Upper lobe of left lung (tissue), 6 donors: ENCODE measurements at regions not wholly inside any gene's neighbourhood (a gene's known extent, or its start where the extent isn't known, plus 50 kb on each side); places are given as distances from the start of the nearest gene placed in this dataset.

Experiments
- ATAC-seq, 2 donors: fragments of 200-7000 bp; cut with Tn5 transposase; one replicate each; pipeline ENCODE4 v1.9.1; 2022; ENCODE audit warnings: mild to moderate bottlenecking in 2 of 2, moderate library complexity in 2 of 2; ENCODE audit not compliant: low FRiP score in 2 of 2
- DNase-seq, 2 donors: peaks; one replicate each; pipeline ENCODE4 v3.0.0-alpha.2; 2019 to 2020
- H3K27ac ChIP-seq, 4 donors: fragments of 200-600 bp; sonication (generic); one replicate each; pipeline ENCODE4 v1.5.1; 2016 to 2019
- H3K27me3 ChIP-seq, 4 donors: fragments of 200-600 bp; sonication (generic); one replicate each; pipeline ENCODE4 v1.5.1; 2017 to 2019
- H3K36me3 ChIP-seq, 4 donors: fragments of 200-600 bp; sonication (generic); one replicate each; pipeline ENCODE4 v1.5.1; 2016 to 2019
- H3K4me1 ChIP-seq, 4 donors: fragments of 200-600 bp; sonication (generic); one replicate each; pipeline ENCODE4 v1.5.1; 2018 to 2019
- H3K4me3 ChIP-seq, 4 donors: fragments of 200-600 bp; sonication (generic); one replicate each; pipeline ENCODE4 v1.5.1; 2017 to 2019; ENCODE audit warnings: mild to moderate bottlenecking in 2 of 4, moderate library complexity in 1 of 4
- H3K9me3 ChIP-seq, 4 donors: fragments of 200-600 bp; sonication (generic); one replicate each; pipeline ENCODE4 v1.5.1; 2018 to 2019
- CTCF ChIP-seq, 6 experiments: fragments of 450-650 bp in 4 of 6; fragments of 200-600 bp in 2 of 6; sonication (generic) in 2 of 6; IDR thresholded peaks; one replicate each; pipeline ENCODE4 v1.5.1; 2016 to 2019; ENCODE audit warnings: antibody characterized with exemption in 6 of 6
- EP300 ChIP-seq, 4 donors: sonication (generic); formaldehyde crosslinking; IDR thresholded peaks; one replicate each; pipeline ENCODE4 v1.5.1; 2017; ENCODE audit warnings: antibody characterized with exemption in 4 of 4, control low read depth in 2 of 4
- POLR2A ChIP-seq, 4 donors: fragments of 450-650 bp; IDR thresholded peaks; one replicate each; pipeline ENCODE4 v1.5.1; 2016 to 2017; ENCODE audit warnings: antibody characterized with exemption in 4 of 4, mild to moderate bottlenecking in 2 of 4
- POLR2AphosphoS5 ChIP-seq, 2 donors: sonication (generic); formaldehyde crosslinking; IDR thresholded peaks; one replicate each; pipeline ENCODE4 v1.5.1; 2017; ENCODE audit warnings: antibody characterized with exemption in 2 of 2
- WGBS, 2 donors: methylation state at CpG; one replicate each; pipeline ENCODE4 v1.1.5; 2017 to 2018; 5-methylcytosine and 5-hydroxymethylcytosine counted together
- donor health status: DM: no; HTN: no; CAD: no; lungs with moderate emphysema.
- donor health status: DM: no; HTN: yes; CAD: no; lungs with severe emphysema.

GRCh38 chr15:62931650-62932049 lies 110.9 kb upstream of the TPM1 start:
- H3K27me3 ChIP-seq, result no peaks in the 10 kb centered on the region
- H3K27ac ChIP-seq, result no peak overlapping the region
- H3K4me1 ChIP-seq, result no peaks in the 10 kb centered on the region
- no peaks in the 10 kb centered on the region for H3K9me3 ChIP-seq
- ATAC-seq (peak in 1 of 2 donors; percentile 39), DNase-seq (no peak)
- no peak for TF ChIP-seq POLR2A (IDR thresholded peaks at IDR 0.05)
- TF ChIP-seq POLR2AphosphoS5 (IDR thresholded peaks at IDR 0.05), result no peak
- TF ChIP-seq EP300 (IDR thresholded peaks at IDR 0.05), result no peak
- TF ChIP-seq CTCF (IDR thresholded peaks at IDR 0.05), result no peak
- 60 to 63% methylated on average over 1 of the region's 1 CpG for WGBS, 2 donors
- no peaks in the 10 kb centered on the region for H3K36me3 ChIP-seq
- H3K4me3 ChIP-seq, result no peak overlapping the region

- Histone ChIP-seq H3K4me1 (no peaks in the 10 kb centered on the region), H3K27me3 (no peaks in the 10 kb centered on the region), H3K4me3 (no peak overlapping the region), H3K27ac (no peak overlapping the region), H3K9me3 (no peaks in the 10 kb centered on the region), H3K36me3 (no peaks in the 10 kb centered on the region)
- 0 to 52% methylated on average over 1 of the region's 1 CpG for WGBS, 2 donors
- no peak for DNase-seq
- ATAC-seq, result no peak
- no peak for TF ChIP-seq POLR2A (IDR thresholded peaks at IDR 0.05)
Observed at GRCh38 chr15:62932436-62932835, 110.1 kb upstream of the TPM1 start.

- DNase-seq (no peak), ATAC-seq (no peak)
- Histone ChIP-seq H3K27ac (no peak overlapping the region), H3K9me3 (no peaks in the 10 kb centered on the region), H3K4me1 (no peaks in the 10 kb centered on the region), H3K27me3 (no peaks in the 10 kb centered on the region), H3K36me3 (no peaks in the 10 kb centered on the region), H3K4me3 (no peak overlapping the region)
- TF ChIP-seq POLR2AphosphoS5 (IDR thresholded peaks at IDR 0.05), result no peak
- TF ChIP-seq EP300 (IDR thresholded peaks at IDR 0.05), result no peak
- TF ChIP-seq CTCF (IDR thresholded peaks at IDR 0.05), result no peak
- TF ChIP-seq POLR2A (IDR thresholded peaks at IDR 0.05), result no peak
- WGBS, 2 donors, result 38 to 58% methylated on average over 2 of the region's 2 CpGs
Observed at GRCh38 chr15:62933386-62933785, 109.2 kb upstream of the TPM1 start.

- Histone ChIP-seq H3K27ac (no peak overlapping the region), H3K9me3 (no peaks in the 10 kb centered on the region), H3K4me3 (no peak overlapping the region), H3K36me3 (no peaks in the 10 kb centered on the region), H3K4me1 (no peaks in the 10 kb centered on the region), H3K27me3 (no peaks in the 10 kb centered on the region)
- no peak for DNase-seq
- 75 to 78% methylated on average over 14 of the region's 14 CpGs for WGBS, 2 donors
- no peak for ATAC-seq
- no peak for TF ChIP-seq EP300 (IDR thresholded peaks at IDR 0.05)
- no peak for TF ChIP-seq POLR2A (IDR thresholded peaks at IDR 0.05)
- TF ChIP-seq POLR2AphosphoS5 (IDR thresholded peaks at IDR 0.05), result no peak
- TF ChIP-seq CTCF (IDR thresholded peaks at IDR 0.05), result no peak
Observed at GRCh38 chr15:62934236-62934971, 108.1 kb upstream of the TPM1 start.

GRCh38 chr15:62935300-62936081 lies 107.1 kb upstream of the TPM1 start:
- H3K36me3 ChIP-seq, result no peaks in the 10 kb centered on the region
- ATAC-seq, result peak in 1 of 2 donors; percentile 46
- H3K4me1 ChIP-seq, result peaks cover 4 to 6% (median 5%) of the 10 kb centered on the region in 4 donors
- H3K27ac ChIP-seq, result no peak overlapping the region
- H3K4me3 ChIP-seq, result no peak overlapping the region
- 59 to 76% methylated on average over 9 to 12 of the region's 12 CpGs for WGBS, 2 donors
- no peaks in the 10 kb centered on the region for H3K9me3 ChIP-seq
- peak in 1 of 2 donors; percentile 41 for DNase-seq
- TF ChIP-seq EP300 (IDR thresholded peaks at IDR 0.05), result no peak
- no peak for TF ChIP-seq CTCF (IDR thresholded peaks at IDR 0.05)
- no peak for TF ChIP-seq POLR2A (IDR thresholded peaks at IDR 0.05)
- TF ChIP-seq POLR2AphosphoS5 (IDR thresholded peaks at IDR 0.05), result no peak
- no peaks in the 10 kb centered on the region for H3K27me3 ChIP-seq
